Hematopoietic multipotent progenitor cell treated with erythropoietin and hydrocortisone succinate and interleukin-3 and kit ligand, for 6 days (in vitro differentiated cells): ENCODE measurements at regions not wholly inside any gene's neighbourhood (a gene's known extent, or its start where the extent isn't known, plus 50 kb on each side); places are given as distances from the start of the nearest gene placed in this dataset.

ENCODE experiments used
- DNase-seq: peaks from one replicate; pipeline ENCODE4 v3.0.0-alpha.2; 2015

GRCh38 chrX:6778544-6779503, 243.9 kb upstream of the VCX3A start:
- no peak for DNase-seq

GRCh38 chrX:6777238-6778002, 242.5 kb upstream of the VCX3A start:
- DNase-seq: no peak

- DNase-seq: no peak
Observed at GRCh38 chrX:6770936-6771335, 236.0 kb upstream of the VCX3A start.

GRCh38 chrX:6768881-6769280, 234.0 kb upstream of the VCX3A start:
- no peak for DNase-seq

- no peak for DNase-seq
Observed at GRCh38 chrX:6761251-6761650, 226.3 kb upstream of the VCX3A start.

- DNase-seq: no peak
Observed at GRCh38 chrX:6759655-6760375, 224.9 kb upstream of the VCX3A start.

- DNase-seq: no peak
Observed at GRCh38 chrX:6758234-6758633, 223.3 kb upstream of the VCX3A start.

GRCh38 chrX:6757631-6758030, 222.7 kb upstream of the VCX3A start:
- no peak for DNase-seq

GRCh38 chrX:6748595-6748994, 213.7 kb upstream of the VCX3A start:
- no peak for DNase-seq

- DNase-seq: no peak
Observed at GRCh38 chrX:6738518-6739470, 203.9 kb upstream of the VCX3A start.

GRCh38 chrX:6734844-6735634, 200.1 kb upstream of the VCX3A start:
- no peak for DNase-seq

- no peak for DNase-seq
Observed at GRCh38 chrX:6732101-6732500, 197.2 kb upstream of the VCX3A start.

GRCh38 chrX:6729626-6730025, 194.7 kb upstream of the VCX3A start:
- DNase-seq: no peak

- no peak for DNase-seq
Observed at GRCh38 chrX:6718766-6719165, 183.8 kb upstream of the VCX3A start.

GRCh38 chrX:6708676-6709380, 173.9 kb upstream of the VCX3A start:
- no peak for DNase-seq

GRCh38 chrX:6708041-6708440, 173.1 kb upstream of the VCX3A start:
- no peak for DNase-seq

GRCh38 chrX:6707497-6707896, 172.6 kb upstream of the VCX3A start:
- DNase-seq: no peak

GRCh38 chrX:6701085-6701484, 166.2 kb upstream of the VCX3A start:
- no peak for DNase-seq

- no peak for DNase-seq
Observed at GRCh38 chrX:6695717-6696116, 160.8 kb upstream of the VCX3A start.

- no peak for DNase-seq
Observed at GRCh38 chrX:6694977-6695376, 160.1 kb upstream of the VCX3A start.

- DNase-seq: no peak
Observed at GRCh38 chrX:6694221-6694620, 159.3 kb upstream of the VCX3A start.
